SH-SY5Y (cell line): ENCODE measurements at regions not wholly inside any gene's neighbourhood (a gene's known extent, or its start where the extent isn't known, plus 50 kb on each side); places are given as distances from the start of the nearest gene placed in this dataset.

ENCODE experiments used
- GATA2 ChIP-seq: IDR thresholded peaks from 2 replicates; pipeline ENCODE4 v1.6.1; 2011; ENCODE audit warnings: mild to moderate bottlenecking, low read depth, low read length
- GATA3 ChIP-seq: IDR thresholded peaks from 2 replicates; pipeline ENCODE4 v1.6.1; 2011; ENCODE audit warnings: low read depth, mild to moderate bottlenecking, low read length, moderate library complexity

GRCh38 chr12:46442239-46442638 is 69.7 kb upstream of the SLC38A2 start:
- TF ChIP-seq GATA2 (no peak), GATA3 (no peak)
